GM06990 (cell line): ENCODE measurements at regions not wholly inside any gene's neighbourhood (a gene's known extent, or its start where the extent isn't known, plus 50 kb on each side); places are given as distances from the start of the nearest gene placed in this dataset.

ENCODE experiments used
- DNase-seq: peaks from one replicate; pipeline ENCODE4 v3.0.0-alpha.2; 2011; ENCODE audit not compliant: insufficient read length; ENCODE audit errors: extremely low read depth
- H3K27me3 ChIP-seq: replicated peaks from 2 replicates; pipeline ENCODE4 v1.6.0; 2011; ENCODE audit warnings: low read length; ENCODE audit not compliant: control insufficient read depth, insufficient read depth
- H3K36me3 ChIP-seq: 2 replicates; pipeline ENCODE4 v1.5.1; 2011; ENCODE audit warnings: low read length; ENCODE audit not compliant: control insufficient read depth, insufficient read depth
- H3K4me3 ChIP-seq: replicated peaks from 2 replicates; pipeline ENCODE4 v1.5.1; 2011; ENCODE audit warnings: low read depth, mild to moderate bottlenecking, control low read depth, low read length
- CTCF ChIP-seq: IDR thresholded peaks from 2 replicates; pipeline ENCODE4 v1.5.1; 2011; ENCODE audit warnings: low read length, control low read depth, mild to moderate bottlenecking, inconsistent platforms; ENCODE audit not compliant: insufficient read depth, poor library complexity, severe bottlenecking

GRCh38 chr4:74638001-74638400, 156.3 kb downstream of the BTC start:
- Histone ChIP-seq H3K36me3 (no peaks in the 10 kb centered on the region), H3K27me3 (no peaks in the 10 kb centered on the region), H3K4me3 (no peak overlapping the region)
- TF ChIP-seq CTCF = no peak
- no peak for DNase-seq

- Histone ChIP-seq H3K36me3 (no peaks in the 10 kb centered on the region), H3K27me3 (no peaks in the 10 kb centered on the region), H3K4me3 (no peak overlapping the region)
- no peak for TF ChIP-seq CTCF
- no peak for DNase-seq
Observed at GRCh38 chr4:74638689-74639088, 155.6 kb downstream of the BTC start.

- no peak for TF ChIP-seq CTCF
- no peak for DNase-seq
- Histone ChIP-seq H3K36me3 (no peaks in the 10 kb centered on the region), H3K4me3 (no peak overlapping the region), H3K27me3 (no peaks in the 10 kb centered on the region)
Observed at GRCh38 chr4:74640111-74640903, 154.0 kb downstream of the BTC start.

- TF ChIP-seq CTCF = no peak
- no peaks in the 10 kb centered on the region for H3K36me3 ChIP-seq
- DNase-seq = no peak
- no peaks in the 10 kb centered on the region for H3K27me3 ChIP-seq
- H3K4me3 ChIP-seq = no peak overlapping the region
Observed at GRCh38 chr4:74642006-74642405, 152.3 kb downstream of the BTC start.

- Histone ChIP-seq H3K4me3 (no peak overlapping the region), H3K36me3 (no peaks in the 10 kb centered on the region), H3K27me3 (no peaks in the 10 kb centered on the region)
- DNase-seq = no peak
- no peak for TF ChIP-seq CTCF
Observed at GRCh38 chr4:74649193-74649592, 145.1 kb downstream of the BTC start.
